GM18517 (cell line): ENCODE measurements at regions not wholly inside any gene's neighbourhood (a gene's known extent, or its start where the extent isn't known, plus 50 kb on each side); places are given as distances from the start of the nearest gene placed in this dataset.
"Not testable (repeated sequence)": the region's sequence is repeated elsewhere in the genome, so short reads cannot be mapped to it uniquely, and the experiment has no call there.

Experiments used
- ATAC-seq: cut with Tn5 transposase; IDR thresholded peaks from one replicate; pipeline ENCODE4 v1.9.1; 2021; ENCODE audit warnings: mild to moderate bottlenecking, moderate library complexity; ENCODE audit not compliant: unreplicated experiment

DNA sequence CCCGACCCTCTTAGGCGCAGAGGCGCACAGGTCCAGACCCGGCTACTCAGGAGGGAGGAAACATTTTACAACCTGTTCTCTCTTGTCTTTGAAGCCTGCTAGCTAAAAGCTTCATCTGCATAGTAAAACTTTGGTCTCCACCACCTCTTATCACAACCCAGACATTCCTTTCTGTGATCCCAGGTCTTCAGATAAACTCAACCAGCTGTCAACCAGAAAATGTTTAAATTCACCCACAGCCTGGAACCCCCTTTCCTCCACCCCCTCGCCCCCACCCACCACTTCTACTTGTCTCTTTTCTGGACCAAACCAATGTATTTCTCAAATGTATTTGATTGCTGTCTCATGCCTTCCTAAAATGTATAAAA lies 169.1 kb upstream of the PRKX start:
- not testable (repeated sequence) for ATAC-seq

DNA sequence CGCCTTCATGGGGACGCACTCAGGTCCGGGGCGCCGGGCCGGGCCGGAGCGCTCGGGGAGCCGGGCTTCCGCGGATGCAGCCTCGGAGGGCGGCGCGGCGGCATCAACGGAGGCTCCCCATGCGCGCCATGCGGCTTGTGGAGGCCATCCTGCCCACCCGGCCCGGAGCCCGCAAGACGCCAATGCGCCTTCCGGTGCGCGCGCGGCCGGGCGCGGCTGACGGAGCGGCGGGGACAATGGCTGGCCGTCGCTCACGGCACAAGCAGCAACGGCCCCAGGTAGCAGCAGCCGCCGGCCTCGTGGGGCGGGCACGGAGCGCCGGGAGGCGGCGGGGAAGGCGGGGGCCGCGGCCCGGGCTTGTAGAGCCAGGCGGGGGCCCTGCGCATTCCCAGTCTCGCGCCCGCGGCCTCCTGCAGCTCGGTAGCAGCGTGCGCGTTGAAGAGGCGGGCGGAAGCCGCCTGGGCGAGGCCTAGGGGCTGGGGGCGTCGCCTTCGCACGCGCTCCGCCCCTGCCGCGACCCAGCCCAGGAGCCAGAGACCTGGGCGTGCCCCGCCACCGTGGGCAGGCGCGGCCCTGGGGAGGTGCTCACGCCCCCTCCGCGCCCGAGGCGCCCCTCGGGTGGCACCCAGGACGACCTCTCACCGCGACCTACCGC lies 168.6 kb upstream of the PRKX start:
- ATAC-seq = peak; percentile 96

DNA sequence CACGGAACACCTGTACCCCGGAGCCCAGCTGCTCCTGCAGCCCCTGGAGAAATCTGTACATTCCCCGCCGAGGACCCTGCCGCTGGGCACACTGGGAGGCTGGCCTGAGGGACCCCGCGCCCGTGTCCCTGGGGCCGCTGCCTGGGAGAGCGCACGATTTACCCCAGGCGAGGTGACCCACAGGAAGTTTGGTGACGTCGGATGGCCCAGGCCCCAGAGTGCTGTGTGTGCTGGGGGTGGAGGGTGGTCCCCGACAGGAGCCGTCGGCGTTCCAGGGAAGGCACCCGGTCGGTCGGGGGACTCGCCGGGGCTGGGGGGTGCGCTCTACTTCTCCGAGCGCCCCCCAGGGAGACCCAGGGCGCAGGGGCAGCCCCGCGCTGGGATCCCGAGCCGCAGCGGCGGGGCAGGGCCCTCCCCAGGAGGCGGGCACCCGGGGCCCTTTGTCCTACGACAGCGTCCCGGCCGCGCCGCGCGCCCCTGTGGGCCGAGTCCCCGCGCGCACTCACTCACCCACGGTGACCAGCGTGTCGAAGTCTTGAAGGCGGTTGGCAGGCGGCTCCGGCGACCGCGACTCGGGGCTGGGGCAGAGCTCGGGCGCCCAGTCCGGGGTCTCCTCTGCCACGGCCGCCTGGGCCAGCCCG lies 167.9 kb upstream of the PRKX start:
- ATAC-seq = peak; percentile 29

DNA sequence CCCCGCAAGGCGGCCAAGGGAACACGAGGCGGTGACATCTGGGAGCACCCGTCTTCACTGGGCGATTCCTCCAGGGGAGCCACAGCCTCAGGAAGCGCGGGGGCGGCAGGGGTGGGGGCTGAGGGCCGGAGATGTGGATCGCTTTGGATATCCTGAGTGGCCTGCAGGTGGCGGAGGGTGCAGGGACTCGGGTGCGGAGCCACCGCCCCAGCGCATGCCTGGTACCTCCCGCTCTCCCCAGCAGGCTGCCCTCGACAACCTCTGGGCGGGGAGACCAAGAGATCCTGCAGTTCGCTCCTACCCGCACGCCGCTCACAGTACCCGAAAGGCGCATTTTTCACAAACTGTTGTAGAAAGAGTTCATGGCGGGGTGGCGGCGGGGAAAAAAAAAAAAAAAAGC lies 162.9 kb upstream of the PRKX start:
- ATAC-seq = not testable (repeated sequence)

DNA sequence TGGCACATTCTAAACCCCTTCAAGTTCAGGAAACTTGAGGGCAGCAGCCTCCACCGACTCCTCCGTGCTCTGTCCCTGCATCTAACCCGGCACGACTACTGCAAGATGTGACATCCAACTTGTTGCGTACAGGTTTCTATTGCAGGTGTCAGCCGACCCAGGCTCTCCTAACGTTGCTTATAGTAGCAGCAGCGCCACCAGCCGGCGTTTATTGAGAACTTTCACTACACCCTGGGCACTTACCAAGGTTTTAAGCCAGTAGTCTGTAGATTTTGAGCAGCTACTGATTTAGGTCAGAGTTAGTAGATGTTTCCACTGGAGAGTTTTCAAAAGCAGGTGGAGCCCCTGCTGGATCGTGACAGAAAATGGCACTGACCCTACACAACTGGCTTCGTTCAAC lies 162.2 kb upstream of the PRKX start:
- ATAC-seq = not testable (repeated sequence)

DNA sequence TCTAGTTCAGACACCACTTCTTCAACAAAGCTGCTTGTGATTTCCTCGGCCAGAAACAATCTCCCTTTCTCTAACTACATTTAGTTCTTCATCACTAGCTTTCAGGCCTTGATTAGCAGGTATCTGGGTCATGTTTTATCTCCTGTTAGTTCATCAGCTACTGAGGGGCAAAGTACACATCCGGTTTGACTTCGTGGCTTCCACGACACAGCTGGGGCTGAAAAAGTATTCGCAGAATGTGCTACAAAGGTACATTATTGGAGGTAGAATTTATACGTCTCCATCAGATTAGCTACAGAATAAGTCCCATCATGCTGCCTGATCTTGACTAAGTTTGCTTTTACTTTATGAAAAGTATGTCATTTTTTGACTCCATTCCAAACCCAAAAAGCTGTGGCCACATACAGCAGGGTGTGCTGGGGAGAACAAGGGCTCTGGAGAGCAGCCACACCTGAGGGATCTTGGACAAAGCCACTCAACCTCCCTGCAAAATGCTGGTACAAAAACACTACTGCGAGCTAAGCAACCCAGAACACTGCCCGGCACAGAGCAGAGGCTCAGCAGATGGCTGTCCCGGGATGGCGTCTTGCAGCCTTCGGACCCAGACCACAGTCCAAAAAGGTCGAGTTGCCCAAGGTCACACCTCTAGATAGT lies 158.9 kb upstream of the PRKX start:
- ATAC-seq = not testable (repeated sequence)

DNA sequence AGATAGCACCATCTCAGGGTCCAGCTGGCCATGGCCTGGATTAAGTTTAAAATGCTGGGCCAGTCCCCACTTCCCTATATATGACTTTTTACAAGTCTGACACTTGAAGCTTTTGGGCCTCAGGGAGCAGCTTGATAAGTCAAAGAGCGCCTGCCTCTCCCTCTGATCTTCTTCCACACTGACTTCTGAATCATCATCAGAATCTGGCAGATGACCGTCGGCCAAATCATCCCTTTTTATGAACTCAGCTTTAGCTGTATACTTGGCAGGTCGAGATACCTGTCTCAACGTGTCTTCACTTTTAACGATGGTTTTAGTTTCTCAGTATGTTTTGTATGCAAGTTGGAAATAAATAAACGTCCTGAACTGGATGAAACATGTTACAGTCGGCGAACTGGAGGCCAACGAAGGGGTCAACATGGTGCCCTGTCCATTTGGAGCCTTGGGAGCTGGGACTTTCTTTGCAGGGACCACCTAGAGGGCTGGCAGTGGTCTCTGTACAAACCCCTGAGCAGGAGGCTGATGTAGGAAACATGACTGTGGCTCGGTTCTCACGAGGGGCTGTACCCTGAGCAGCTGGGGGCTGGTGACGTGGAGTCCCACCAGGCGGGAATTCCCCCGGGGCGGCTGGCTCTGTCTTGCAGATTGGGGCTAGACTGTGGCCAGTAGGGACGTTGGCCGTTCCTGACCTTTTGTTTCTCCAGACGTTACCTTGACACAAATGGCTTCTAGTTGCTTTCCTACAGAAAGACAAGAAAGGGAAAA lies 153.8 kb upstream of the PRKX start:
- not testable (repeated sequence) for ATAC-seq

DNA sequence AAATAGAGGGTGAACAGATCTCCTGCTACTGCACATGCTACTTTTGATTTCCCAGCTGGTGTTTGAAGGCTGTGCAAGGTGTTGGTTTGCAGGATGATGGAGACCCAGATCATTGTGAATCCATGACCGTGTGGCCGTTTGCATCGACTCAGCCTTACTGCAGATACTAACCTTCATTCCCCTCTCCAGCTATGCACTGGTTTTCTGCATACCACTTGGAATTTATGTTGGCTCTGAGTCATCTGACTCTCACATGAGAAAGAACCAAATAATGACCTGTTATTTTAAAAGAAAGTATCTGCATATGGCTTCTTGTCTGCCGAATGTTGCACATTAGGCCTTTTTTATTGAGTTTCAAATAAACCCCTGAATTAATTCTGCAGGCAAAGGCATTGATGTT lies 144.9 kb upstream of the PRKX start:
- ATAC-seq = not testable (repeated sequence)

DNA sequence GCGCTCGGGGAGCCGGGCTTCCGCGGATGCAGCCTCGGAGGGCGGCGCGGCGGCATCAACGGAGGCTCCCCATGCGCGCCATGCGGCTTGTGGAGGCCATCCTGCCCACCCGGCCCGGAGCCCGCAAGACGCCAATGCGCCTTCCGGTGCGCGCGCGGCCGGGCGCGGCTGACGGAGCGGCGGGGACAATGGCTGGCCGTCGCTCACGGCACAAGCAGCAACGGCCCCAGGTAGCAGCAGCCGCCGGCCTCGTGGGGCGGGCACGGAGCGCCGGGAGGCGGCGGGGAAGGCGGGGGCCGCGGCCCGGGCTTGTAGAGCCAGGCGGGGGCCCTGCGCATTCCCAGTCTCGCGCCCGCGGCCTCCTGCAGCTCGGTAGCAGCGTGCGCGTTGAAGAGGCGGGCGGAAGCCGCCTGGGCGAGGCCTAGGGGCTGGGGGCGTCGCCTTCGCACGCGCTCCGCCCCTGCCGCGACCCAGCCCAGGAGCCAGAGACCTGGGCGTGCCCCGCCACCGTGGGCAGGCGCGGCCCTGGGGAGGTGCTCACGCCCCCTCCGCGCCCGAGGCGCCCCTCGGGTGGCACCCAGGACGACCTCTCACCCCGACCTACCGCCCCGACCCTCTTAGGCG lies 130.2 kb upstream of the PRKX start:
- peak; percentile 85 for ATAC-seq

DNA sequence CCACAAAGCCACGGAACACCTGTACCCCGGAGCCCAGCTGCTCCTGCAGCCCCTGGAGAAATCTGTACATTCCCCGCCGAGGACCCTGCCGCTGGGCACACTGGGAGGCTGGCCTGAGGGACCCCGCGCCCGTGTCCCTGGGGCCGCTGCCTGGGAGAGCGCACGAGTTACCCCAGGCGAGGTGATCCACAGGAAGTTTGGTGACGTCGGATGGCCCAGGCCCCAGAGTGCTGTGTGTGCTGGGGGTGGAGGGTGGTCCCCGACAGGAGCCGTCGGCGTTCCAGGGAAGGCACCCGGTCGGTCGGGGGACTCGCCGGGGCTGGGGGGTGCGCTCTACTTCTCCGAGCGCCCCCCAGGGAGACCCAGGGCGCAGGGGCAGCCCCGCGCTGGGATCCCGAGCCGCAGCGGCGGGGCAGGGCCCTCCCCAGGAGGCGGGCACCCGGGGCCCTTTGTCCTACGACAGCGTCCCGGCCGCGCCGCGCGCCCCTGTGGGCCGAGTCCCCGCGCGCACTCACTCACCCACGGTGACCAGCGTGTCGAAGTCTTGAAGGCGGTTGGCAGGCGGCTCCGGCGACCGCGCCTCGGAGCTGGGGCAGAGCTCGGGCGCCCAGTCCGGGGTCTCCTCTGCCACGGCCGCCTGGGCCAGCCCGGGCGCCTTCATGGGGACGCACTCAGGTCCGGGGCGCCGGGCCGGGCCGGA lies 129.5 kb upstream of the PRKX start:
- ATAC-seq = peak; percentile 73

DNA sequence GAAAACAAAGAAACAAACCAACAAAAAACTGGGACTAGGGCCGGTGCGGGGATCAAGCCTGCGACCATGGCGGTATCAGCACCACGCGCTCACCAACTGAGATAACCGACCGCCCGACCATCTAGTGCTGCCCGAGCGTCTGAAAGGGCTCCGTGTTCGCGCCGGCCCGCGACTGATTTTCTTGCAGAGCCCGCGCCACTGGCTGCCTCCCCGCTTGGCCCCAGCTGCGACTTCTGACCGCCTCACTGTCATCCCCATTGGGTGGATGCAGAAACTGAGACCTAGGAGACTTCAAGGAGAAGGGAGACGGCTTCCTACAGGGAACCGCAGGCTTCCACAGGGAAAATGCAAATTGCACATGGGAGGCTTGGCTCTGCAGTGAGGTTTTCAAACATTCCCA lies 125.3 kb upstream of the PRKX start:
- not testable (repeated sequence) for ATAC-seq

DNA sequence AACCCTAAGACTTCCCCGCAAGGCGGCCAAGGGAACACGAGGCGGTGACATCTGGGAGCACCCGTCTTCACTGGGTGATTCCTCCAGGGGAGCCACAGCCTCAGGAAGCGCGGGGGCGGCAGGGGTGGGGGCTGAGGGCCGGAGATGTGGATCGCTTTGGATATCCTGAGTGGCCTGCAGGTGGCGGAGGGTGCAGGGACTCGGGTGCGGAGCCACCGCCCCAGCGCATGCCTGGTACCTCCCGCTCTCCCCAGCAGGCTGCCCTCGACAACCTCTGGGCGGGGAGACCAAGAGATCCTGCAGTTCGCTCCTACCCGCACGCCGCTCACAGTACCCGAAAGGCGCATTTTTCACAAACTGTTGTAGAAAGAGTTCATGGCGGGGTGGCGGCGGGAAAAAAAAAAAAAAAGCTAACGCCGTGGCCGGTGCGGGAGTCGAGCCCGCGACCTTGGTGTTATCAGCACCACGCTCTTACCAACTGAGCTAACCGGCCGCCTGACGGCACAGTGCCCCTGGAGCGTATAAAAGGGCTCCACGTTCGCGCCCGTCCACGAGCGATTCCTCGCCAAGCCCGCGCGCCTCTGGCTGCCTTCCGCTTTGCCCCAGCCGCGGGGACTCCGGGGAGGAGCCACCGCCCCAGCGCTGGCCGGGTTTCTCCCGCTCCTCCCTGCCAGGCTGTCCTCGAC lies 124.7 kb upstream of the PRKX start:
- ATAC-seq = not testable (repeated sequence)

DNA sequence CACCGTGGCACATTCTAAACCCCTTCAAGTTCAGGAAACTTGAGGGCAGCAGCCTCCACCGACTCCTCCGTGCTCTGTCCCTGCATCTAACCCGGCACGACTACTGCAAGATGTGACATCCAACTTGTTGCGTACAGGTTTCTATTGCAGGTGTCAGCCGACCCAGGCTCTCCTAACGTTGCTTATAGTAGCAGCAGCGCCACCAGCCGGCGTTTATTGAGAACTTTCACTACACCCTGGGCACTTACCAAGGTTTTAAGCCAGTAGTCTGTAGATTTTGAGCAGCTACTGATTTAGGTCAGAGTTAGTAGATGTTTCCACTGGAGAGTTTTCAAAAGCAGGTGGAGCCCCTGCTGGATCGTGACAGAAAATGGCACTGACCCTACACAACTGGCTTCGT lies 123.8 kb upstream of the PRKX start:
- ATAC-seq = not testable (repeated sequence)

DNA sequence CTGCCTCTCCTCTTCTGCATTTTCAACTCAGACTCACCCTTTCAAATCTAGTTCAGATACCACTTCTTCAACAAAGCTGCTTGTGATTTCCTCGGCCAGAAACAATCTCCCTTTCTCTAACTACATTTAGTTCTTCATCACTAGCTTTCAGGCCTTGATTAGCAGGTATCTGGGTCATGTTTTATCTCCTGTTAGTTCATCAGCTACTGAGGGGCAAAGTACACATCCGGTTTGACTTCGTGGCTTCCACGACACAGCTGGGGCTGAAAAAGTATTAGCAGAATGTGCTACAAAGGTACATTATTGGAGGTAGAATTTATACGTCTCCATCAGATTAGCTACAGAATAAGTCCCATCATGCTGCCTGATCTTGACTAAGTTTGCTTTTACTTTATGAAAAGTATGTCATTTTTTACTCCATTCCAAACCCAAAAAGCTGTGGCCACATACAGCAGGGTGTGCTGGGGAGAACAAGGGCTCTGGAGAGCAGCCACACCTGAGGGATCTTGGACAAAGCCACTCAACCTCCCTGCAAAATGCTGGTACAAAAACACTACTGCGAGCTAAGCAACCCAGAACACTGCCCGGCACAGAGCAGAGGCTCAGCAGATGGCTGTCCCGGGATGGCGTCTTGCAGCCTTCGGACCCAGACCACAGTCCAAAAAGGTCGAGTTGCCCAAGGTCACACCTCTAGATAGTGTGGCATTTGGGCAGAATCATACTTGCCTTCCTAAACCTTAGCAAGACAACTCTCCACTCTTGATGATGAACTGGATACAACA lies 120.5 kb upstream of the PRKX start:
- not testable (repeated sequence) for ATAC-seq

DNA sequence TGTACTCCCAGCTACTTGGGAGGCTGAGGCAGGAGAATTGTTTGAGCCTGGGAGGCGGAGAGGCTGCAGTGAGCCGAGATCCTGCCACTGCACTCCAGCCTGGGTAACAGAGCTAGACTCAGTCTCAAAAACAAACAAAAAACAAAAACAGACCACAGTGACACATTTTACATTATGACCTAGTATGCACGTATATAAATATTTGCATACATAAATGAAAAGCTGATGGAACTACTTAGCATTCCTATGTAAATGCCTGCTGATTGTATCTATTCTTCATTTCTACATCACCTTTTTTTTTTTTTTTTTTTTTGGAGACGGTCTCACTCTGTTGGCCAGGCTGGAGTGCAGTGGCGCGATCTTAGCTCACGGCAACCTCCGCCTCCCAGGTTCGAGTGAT lies 116.6 kb upstream of the PRKX start:
- ATAC-seq = not testable (repeated sequence)

DNA sequence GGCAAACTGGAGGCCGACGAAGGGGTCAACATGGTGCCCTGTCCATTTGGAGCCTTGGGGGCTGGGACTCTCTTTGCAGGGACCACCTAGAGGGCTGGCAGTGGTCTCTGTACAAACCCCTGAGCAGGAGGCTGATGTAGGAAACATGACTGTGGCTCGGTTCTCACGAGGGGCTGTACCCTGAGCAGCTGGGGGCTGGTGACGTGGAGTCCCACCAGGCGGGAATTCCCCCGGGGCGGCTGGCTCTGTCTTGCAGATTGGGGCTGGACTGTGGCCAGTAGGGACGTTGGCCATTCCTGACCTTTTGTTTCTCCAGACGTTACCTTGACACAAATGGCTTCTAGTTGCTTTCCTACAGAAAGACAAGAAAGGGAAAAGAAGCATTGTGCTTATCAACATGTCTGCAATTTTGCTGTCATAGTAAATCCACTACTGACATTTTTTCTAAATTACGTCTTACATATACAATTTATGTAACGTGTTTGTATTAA lies 115.6 kb upstream of the PRKX start:
- not testable (repeated sequence) for ATAC-seq

DNA sequence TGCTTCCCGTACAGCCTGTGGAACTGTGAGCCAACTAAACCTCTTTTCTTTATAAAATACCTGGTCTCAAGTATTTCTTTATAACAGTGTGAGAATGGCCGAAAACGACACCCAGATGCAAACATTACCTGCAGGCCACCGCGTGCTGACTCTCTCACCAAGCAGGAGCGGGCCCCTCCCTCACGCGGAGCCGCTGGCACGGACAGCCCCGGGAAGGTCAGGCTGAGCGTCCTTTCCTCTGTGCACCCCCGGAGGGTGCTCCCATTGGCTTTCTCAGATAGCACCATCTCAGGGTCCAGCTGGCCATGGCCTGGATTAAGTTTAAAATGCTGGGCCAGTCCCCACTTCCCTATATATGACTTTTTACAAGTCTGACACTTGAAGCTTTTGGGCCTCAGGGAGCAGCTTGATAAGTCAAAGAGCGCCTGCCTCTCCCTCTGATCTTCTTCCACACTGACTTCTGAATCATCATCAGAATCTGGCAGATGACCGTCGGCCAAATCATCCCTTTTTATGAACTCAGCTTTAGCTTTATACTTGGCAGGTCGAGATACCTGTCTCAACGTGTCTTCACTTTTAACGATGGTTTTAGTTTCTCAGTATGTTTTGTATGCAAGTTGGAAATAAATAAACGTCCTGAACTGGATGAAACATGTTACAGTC lies 115.1 kb upstream of the PRKX start:
- ATAC-seq = not testable (repeated sequence)

DNA sequence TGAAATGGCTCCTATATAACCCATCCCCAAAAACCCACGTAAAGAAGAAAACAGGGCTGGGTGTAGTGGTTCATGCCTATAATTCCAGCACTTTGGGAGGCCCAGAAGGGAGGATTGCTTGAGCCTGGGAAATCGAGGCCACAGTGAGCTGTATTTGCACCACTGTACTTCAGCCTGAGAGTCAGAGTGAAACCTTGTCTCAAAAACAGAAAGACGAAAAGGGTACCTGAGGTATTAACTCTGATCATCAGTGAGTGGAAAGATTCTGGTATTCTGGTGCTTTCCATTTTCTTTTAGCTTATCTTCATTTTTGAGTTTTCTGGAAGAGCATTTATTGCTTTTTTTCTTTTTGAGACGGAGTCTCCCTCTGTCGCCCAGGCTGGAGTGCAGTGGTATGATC lies 110.6 kb upstream of the PRKX start:
- peak; percentile 59 for ATAC-seq
